ENCODE measurements at regions not wholly inside any gene's neighbourhood (a gene's known extent, or its start where the extent isn't known, plus 50 kb on each side); places are given as distances from the start of the nearest gene placed in this dataset.

DNA sequence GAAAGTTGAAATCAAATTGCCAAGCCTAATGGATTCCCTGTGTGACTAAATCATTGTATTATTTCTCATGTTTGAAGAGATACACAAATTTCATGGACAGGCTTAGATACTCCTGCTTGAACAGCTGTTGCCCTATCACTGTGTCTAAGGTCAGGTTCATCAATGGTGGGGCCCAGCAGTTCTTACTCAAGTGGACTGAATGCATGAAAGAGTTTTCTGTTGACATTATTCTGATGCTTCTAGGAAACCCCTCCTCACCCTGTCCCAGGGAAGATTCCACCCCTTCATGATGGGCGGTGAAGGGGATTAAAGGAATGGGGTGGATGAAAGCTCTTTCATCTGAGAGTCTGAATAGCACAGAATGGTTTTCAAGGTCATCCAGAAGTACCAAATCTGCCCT lies 148.8 kb downstream of the INO80D start:
- no peak for DNase-seq (ENCODE audit: low spot score)

- DNase-seq (ENCODE audit: low spot score): no peak
Measured at GRCh38 chr2:205936446-205936845, 149.5 kb downstream of the INO80D start.

- no peak for DNase-seq (ENCODE audit: low spot score)
Measured at GRCh38 chr2:205934443-205934842, 151.5 kb downstream of the INO80D start.

GRCh38 chr2:205932861-205933260 lies 153.1 kb downstream of the INO80D start:
- no peak for DNase-seq (ENCODE audit: low spot score)

DNA sequence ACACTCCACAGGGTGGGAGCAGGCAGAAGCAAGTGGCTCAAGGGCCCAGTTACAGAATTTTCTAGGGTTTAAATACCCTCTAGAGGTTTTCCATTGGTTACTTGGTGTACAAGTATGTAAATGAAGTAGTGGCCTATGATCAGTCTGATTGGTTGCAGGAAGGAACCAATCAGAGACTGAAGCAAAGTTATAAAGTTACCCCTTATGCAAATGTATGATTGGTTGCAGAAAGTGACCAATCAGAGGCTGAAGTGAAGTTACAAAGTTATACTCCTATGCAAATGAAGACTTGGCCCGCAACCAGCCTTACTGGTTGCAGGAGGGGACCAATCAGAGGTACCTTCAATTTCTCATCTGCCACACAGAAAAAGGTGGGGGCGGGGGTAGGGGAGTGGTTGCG lies 154.6 kb downstream of the INO80D start:
- DNase-seq (ENCODE audit: low spot score): no peak

- DNase-seq (ENCODE audit: low spot score): no peak
Measured at GRCh38 chr2:205930209-205930608, 155.8 kb downstream of the INO80D start.

- no peak for DNase-seq (ENCODE audit: low spot score)
Measured at GRCh38 chr2:205929246-205929942, 156.6 kb downstream of the INO80D start.

DNA sequence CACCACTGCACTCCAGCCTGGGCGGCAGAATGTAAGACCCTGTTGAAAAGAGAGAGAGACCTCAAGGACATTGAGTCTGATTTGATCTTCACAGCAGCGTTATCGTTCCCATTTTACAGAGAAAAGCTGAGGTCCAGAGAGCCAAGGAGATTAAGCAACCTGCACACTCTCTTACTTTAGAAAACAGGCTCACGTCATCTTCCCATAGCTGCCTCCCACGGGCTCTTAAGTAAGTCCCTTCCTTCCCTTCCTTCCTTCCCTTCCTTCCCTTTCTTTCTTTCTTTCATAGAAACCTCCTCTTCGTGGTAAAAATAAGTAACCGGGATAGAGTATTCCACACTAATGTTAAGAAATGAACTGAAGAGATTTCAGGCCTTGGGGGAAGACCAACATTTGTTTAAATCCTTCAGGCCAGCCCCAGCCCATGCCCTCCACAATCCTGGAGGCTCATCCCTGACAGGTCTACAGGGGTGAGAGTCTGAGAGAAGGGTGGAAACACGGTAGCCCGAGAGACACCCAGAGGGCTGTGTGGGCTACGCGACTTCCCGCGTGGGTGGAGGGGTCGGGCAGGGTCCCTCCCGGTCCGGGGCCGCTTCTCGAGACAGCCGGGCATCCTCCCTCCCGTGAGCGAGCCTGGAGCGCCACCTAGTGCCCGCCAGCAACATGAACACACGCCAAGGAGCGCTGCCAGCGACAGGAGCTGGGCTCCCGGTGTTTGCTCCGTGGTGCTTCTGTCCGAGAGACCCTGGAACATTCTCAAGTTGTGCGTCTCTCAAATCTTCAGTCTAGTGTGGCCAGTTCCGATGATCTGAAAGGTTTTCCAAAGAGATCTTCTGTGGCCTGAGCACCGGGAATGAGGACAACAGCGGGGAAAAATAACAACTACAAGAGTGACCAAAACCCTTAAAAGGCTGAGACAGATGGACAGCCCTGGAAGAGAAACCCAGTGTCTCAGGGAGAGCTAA lies 160.3 kb downstream of the INO80D start:
- DNase-seq (ENCODE audit: low spot score): peak; percentile 71

GRCh38 chr2:205924676-205925075 lies 161.3 kb downstream of the INO80D start:
- no peak for DNase-seq (ENCODE audit: low spot score)

DNA sequence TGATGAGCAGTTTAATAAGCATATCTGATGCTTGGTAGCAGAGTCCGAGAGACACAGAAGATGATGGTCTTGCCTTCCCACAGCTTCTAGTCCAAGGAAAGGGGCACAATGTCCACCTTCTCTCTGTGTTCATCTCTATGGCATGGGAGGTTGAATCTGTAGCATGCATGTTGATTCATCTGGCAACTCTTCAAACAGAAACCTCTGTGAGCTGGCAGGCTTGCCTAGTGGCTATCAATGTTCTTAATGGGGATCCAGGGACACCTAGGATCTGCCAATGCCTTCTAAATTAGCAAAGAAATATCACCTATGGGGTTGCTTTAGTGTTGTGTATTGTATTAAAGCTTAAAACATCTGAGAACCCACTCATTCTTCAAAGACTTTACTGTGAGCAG lies 170.8 kb downstream of the INO80D start:
- no peak for DNase-seq (ENCODE audit: low spot score)

GRCh38 chr2:205914213-205915129 lies 171.5 kb downstream of the INO80D start:
- DNase-seq (ENCODE audit: low spot score): no peak

GRCh38 chr2:205913668-205914067 lies 172.3 kb downstream of the INO80D start:
- no peak for DNase-seq (ENCODE audit: low spot score)

DNA sequence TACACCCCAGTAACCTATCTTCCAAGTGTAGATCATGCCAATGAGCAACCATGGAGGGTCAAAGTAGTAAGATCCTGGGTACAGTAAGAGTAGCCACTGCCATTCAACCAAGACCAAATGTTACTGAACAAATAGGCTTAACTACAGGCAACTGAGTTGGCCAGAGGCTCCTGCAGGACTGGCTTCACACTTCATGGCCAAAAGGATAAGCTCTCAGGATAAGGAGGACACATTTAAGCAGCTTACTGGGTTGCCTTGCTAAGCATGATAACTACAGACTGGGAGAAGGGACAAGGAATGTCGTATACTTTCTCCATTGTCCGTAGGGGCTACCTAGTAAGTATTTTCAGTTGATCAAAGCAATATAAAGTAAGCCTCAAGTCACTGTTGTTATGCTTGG lies 174.7 kb downstream of the INO80D start:
- DNase-seq (ENCODE audit: low spot score): no peak

- DNase-seq (ENCODE audit: low spot score): no peak
Measured at GRCh38 chr2:205909184-205909572, 176.8 kb downstream of the INO80D start.

DNA sequence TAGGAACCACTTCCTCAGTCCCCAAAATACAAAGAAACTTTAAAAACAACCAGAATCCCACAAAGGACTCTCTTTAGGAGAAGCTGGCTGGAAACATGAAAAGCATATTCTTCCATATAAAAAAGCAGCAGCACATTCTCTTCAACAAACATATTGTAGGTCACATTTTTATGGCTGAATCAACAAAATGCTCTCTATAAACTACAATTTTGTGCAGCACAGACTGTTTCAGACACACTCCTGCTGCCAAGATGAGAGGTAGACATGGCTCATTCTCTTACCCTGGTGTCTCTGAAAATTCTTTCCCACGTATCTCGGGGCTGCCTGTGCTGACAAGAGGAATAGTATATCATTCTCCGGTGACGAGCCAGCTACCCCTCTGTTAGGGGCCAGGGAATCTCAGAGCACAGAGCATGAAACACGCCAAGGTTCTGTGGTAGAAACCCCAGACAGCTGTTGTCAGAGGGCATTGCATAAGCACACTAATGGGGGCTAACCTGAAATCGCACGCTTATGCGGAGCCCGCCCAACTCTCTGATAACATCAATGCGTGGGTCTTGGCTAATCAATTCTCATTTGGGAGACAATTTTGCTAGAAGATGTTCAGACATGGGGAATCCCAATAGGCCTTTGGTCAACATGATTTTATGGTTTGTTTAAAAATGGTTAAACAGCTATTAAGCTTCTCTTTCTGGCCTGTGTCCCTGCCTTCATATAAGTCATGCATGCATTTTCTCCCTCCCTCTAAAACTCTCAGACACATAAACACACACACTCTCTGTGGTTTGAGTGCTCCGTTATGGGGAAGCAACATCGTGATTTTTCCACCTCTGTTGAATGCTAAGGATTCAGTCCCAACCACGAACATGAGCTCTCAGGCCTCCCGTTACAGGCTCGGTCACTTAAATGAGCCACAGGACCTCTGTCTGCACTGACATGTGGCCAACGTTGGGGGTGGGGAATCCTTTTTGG lies 177.5 kb downstream of the INO80D start:
- DNase-seq (ENCODE audit: low spot score): no peak

- no peak for DNase-seq (ENCODE audit: low spot score)
Measured at GRCh38 chr2:205906419-205906818, 179.6 kb downstream of the INO80D start.

- no peak for DNase-seq (ENCODE audit: low spot score)
Measured at GRCh38 chr2:205905576-205905975, 180.4 kb downstream of the INO80D start.

DNA sequence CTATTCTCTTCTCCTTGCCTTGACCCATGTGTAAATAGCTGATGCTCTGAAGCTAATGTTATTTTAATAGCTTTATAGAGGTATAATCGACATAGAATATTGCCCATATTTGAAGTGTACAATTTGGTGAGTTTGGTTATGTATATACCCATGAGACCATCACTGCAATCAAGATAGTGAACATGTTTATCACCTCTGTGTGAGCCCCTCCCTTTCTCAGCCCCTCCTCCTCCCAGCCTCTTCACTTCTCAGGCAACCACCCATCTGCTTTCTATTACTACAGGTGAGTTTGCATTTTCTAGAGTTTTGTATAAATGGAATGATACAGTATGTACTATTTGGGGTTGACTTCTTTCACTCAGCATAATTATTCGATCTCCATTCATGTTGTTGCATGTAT lies 181.1 kb downstream of the INO80D start:
- no peak for DNase-seq (ENCODE audit: low spot score)

DNA sequence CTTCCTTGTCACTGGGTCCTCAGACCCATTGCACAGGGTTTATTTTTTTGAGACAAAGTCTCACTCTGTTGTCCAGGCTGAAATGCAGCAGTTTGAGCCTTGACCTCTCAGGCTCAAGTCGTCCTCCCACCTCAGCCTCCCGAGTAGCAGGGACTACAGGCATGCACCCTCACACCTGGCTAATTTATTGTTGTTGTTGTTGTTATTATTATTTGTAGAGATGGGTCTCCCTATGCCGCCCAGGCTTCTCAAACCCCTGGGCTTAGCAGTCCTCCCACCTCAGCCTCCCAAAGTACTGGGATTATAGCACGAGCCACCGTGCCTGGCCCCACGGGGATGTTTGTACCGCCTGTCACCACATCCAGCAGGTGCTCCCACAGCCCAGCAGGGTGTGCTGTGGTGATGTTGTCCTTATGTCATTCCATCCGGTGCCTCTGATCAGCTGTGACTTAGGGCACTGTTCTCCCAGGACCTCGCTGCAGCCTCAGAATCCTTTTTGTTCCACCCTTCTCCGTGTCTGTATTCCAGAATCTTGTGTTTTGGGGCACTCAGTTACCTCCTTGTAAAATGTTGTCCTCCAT lies 182.3 kb downstream of the INO80D start:
- peak; percentile 54 for DNase-seq (ENCODE audit: low spot score)

GRCh38 chr2:205902900-205903237 lies 183.1 kb downstream of the INO80D start:
- DNase-seq (ENCODE audit: low spot score): no peak
